GM12891 (cell line): ENCODE measurements at regions not wholly inside any gene's neighbourhood (a gene's known extent, or its start where the extent isn't known, plus 50 kb on each side); places are given as distances from the start of the nearest gene placed in this dataset.
"Not testable (repeated sequence)": the region's sequence is repeated elsewhere in the genome, so short reads cannot be mapped to it uniquely, and the experiment has no call there.

Experiments used
- DNase-seq: peaks from one replicate; pipeline ENCODE4 v3.0.0; 2011; ENCODE audit warnings: low spot score; ENCODE audit not compliant: insufficient read length
- FAIRE-seq: peaks from 2 replicates; lab custom pipeline; 2011; peaks lifted over from hg19 to GRCh38; lab: Jason Lieb, UNC
- PAX5 ChIP-seq: IDR thresholded peaks from 2 replicates; pipeline ENCODE4 v1.6.1; 2011; ENCODE audit warnings: low read length, moderate library complexity, mild to moderate bottlenecking; ENCODE audit not compliant: insufficient read depth, severe bottlenecking
- POLR2A ChIP-seq: IDR thresholded peaks from 2 replicates; pipeline ENCODE4 v1.6.1; 2011; ENCODE audit warnings: low read depth, low read length, control low read depth
- POLR2AphosphoS5 ChIP-seq: IDR thresholded peaks from 2 replicates; pipeline ENCODE4 v1.6.1; 2011; ENCODE audit warnings: low read depth, low read length, control low read depth
- POU2F2 ChIP-seq: IDR thresholded peaks from 2 replicates; pipeline ENCODE4 v1.6.1; 2011; ENCODE audit warnings: low read depth, mild to moderate bottlenecking, control low read depth, low read length, moderate library complexity
- SPI1 ChIP-seq: IDR thresholded peaks from 2 replicates; pipeline ENCODE4 v1.6.1; 2011; ENCODE audit warnings: low read depth, low read length, control low read depth
- TAF1 ChIP-seq: IDR thresholded peaks from 2 replicates; pipeline ENCODE4 v1.6.1; 2011; ENCODE audit warnings: low read depth, low read length, control low read depth

DNA sequence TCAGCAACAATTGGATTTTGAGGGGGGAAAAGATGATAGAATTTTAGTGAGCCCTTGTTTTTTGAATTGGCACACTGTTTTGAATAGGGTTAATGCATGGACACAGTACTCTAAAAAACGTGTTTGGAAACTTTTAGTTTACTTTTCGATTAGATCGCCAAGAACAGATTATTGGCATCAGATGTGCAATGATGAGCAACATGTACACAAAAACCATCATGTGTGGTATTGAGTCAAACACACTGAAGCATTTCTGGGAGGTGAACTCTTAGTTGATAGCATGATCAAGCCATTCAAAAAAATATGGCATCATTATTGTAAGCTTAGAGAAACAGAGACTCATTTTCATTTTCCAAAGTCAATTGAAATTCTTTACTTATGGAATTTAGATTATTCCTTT lies 329.2 kb downstream of the ADAMTS20 start:
- FAIRE-seq = no peak
- no peak for DNase-seq
- TF ChIP-seq POLR2A (no peak), POLR2AphosphoS5 (no peak), SPI1 (no peak), PAX5 (no peak), POU2F2 (no peak), TAF1 (no peak)

DNA sequence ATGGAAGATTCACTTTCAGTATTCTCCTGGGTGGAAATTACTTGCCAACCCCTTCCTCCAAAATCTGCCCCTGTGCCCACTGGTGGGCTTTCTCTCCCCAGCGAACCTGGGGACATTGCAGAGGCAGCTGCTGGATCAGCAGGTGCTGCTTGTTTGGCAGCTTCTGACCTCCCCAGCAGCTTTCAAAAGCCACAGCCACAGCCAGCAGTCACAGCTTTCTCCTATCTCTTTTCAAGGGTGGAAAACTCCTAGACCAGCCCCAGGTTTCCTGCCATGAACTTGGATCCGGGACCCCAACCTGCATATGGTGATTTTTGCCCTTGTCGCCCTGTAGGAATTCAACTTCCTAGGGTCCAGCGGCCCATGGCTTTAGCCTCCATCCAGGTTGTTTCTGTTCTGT lies 330.8 kb downstream of the ADAMTS20 start:
- DNase-seq (no peak), FAIRE-seq (no peak)
- TF ChIP-seq PAX5 (no peak), POLR2AphosphoS5 (no peak), TAF1 (no peak), POU2F2 (no peak), POLR2A (no peak), SPI1 (no peak)

DNA sequence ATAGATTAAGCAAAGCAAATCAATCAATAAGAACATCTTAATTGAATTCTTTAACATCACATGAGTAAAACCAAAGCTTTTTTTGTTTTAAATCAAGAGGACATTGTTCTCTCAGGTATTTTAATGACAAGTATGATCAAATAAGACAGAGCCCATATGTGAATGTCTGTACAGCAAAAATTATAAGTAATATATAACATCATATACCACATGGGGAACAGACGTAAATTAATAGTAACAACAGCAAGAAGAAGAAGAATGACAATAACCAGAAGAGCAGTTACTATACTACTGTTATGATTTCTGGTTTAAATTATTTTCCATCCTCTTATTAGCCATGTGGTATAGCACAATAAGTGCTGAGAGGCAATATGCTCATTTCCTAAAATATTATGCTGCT lies 335.5 kb downstream of the ADAMTS20 start:
- FAIRE-seq (no peak), DNase-seq (no peak)
- no peak for TF ChIP-seq PAX5
- no peak for TF ChIP-seq POLR2A
- TF ChIP-seq TAF1 = no peak
- no peak for TF ChIP-seq POLR2AphosphoS5
- no peak for TF ChIP-seq SPI1
- TF ChIP-seq POU2F2 = no peak

DNA sequence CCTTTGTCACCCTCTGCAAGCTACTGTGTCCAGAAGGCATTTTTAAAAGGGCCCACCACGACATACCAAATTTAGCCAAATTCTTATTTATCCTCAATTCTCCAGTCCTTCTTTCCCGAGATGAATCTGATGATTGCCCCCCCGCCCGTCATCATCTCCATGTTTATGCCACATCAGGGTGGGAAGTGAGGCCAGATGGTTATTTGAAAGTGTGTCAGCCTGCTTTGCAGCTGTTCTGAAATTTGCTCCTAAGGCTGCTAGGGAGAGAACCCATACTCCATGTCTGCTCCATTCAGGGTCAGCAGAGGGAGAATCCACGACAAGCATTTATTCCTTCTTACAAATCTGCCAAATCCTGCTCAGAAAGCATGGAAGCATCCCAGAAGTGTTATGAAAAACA lies 337.8 kb downstream of the ADAMTS20 start:
- TF ChIP-seq POLR2AphosphoS5 (no peak), TAF1 (no peak), POU2F2 (no peak), POLR2A (no peak), SPI1 (no peak), PAX5 (no peak)
- DNase-seq = no peak
- FAIRE-seq = no peak

DNA sequence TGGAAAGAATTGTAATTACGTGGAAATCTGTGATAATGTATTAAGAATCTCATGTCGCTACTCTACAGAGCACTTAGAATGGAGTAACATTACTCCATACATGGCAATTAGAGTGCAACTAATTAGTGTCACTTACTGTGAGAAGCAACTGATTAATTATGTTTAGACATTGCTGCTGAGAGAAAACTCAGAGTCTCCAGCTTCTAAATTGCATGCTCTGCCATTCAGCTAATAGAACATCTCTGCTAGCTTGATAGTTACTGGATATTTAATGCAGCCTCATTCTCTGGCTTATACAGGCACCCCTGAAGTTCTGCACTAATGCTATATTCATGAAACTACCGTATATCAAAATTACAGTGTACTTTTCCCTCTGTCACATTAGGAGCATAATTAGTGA lies 338.4 kb downstream of the ADAMTS20 start:
- TF ChIP-seq SPI1 = no peak
- no peak for TF ChIP-seq POLR2AphosphoS5
- no peak for TF ChIP-seq TAF1
- FAIRE-seq (no peak), DNase-seq (no peak)

- FAIRE-seq (peak; percentile 28), DNase-seq (peak; percentile 7)
- TF ChIP-seq POLR2A (no peak), SPI1 (peak; percentile 90), POU2F2 (no peak), TAF1 (no peak), PAX5 (no peak), POLR2AphosphoS5 (no peak)
Measured at GRCh38 chr12:43210485-43211192, 341.4 kb downstream of the ADAMTS20 start.

GRCh38 chr12:43208627-43209026 lies 343.4 kb downstream of the ADAMTS20 start:
- FAIRE-seq = no peak
- no peak for DNase-seq
- TF ChIP-seq PAX5 (no peak), POU2F2 (no peak), POLR2AphosphoS5 (no peak), TAF1 (no peak)

- FAIRE-seq (no peak), DNase-seq (no peak)
- TF ChIP-seq POLR2AphosphoS5 = no peak
Measured at GRCh38 chr12:43208221-43208620, 343.8 kb downstream of the ADAMTS20 start.

- FAIRE-seq (no peak), DNase-seq (no peak)
- no peak for TF ChIP-seq POU2F2
Measured at GRCh38 chr12:43206396-43206795, 345.6 kb downstream of the ADAMTS20 start.

DNA sequence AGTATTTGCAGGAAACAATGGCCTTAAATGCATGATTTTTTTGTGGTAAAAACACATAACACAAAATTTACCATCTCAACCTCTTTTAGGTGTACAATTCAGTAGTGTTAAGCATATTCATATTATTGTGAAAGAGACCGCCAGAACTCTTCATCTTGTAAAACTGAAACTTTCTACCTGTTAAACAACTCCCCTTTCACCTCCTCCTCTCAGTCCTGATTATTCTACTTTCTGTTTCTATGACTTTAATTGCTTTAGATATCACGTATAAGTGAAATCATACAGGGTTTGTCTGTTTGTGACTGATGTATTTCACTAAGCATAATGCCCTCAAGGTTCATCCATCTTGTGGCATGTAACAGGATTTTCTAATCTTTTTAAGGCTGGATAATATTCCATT lies 353.4 kb downstream of the ADAMTS20 start:
- FAIRE-seq (no peak), DNase-seq (no peak)
- TF ChIP-seq TAF1 (no peak), POLR2A (no peak), POLR2AphosphoS5 (no peak), SPI1 (no peak), POU2F2 (no peak), PAX5 (no peak)

DNA sequence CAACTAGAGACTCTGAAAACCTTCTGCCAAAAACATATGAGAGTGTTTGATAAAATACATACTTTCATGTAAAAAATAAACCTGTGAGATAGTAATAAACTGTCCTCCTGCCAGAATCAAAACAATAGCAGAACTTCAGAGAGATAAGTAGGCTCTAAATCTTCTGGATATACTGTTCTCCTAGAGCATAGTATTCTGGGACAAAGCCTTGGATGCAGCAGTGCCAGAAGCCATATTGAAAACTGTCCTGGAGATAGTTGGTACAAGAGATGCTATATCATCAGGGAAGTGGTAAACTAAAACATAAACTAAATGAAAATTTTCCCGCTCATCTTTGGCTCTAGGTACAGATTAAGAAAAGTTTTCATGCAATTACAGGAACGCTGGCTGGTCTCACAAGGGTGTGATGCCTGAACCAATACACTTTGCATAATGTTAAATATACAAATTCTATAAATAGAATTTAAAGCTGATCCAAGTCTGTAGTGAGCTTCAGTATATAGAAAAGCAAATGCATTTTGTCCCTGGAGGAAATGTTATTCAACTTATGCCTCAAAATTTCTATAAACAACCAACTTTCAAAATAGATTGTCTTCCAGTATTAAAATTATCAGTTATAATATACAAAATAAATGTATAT lies 355.6 kb downstream of the ADAMTS20 start:
- DNase-seq (no peak), FAIRE-seq (no peak)
- no peak for TF ChIP-seq POU2F2
- TF ChIP-seq POLR2A = no peak
- no peak for TF ChIP-seq PAX5
- no peak for TF ChIP-seq SPI1
- TF ChIP-seq TAF1 = no peak
- no peak for TF ChIP-seq POLR2AphosphoS5

DNA sequence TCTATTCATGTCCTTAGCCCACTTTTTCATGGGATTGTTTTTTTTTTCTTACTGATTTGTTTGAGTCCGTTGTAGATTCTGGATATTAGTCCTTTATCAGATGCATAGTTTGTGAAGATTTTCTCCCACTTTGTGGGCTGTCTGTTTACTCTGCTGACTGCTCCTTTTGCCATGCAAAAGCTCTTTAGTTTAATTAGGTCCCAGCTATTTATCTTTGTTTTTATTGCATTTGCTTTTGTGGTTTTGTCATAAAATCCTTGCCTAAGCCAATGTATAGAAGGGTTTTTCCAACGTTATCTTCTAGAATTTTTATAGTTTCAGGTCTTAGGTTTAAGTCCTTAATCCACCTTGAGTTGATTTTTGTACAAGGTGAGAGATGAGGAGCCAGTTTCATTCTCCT lies 358.9 kb downstream of the ADAMTS20 start:
- DNase-seq, FAIRE-seq: not testable (repeated sequence)

DNA sequence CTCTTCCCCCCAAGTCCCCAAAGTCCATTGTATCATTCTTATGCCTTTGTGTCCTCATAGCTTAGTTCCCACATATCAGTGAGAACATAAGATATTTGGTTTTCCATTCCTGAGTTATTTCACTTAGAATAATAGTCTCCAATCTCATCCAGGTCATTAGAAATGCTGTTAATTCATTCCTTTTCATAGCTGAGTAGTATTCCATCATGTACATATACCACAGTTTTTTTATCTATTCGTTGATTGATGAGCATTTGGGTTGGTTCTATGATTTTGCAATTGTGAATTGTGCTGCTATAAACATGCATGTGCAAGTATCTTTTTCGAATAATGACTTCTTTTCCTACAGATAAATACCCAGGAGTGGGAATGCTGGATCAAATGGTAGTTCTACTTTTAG lies 359.6 kb downstream of the ADAMTS20 start:
- FAIRE-seq, DNase-seq: not testable (repeated sequence)
